LNCAP (cell line): ENCODE measurements at regions not wholly inside any gene's neighbourhood (a gene's known extent, or its start where the extent isn't known, plus 50 kb on each side); places are given as distances from the start of the nearest gene placed in this dataset.

Experiments
- CTCF ChIP-seq: fragments of 450-650 bp; IDR thresholded peaks from 2 replicates; pipeline ENCODE4 v1.5.1; 2017; ENCODE audit warnings: mild to moderate bottlenecking

GRCh38 chr10:3711918-3712317 is 73.1 kb downstream of the KLF6 start:
- no peak for TF ChIP-seq CTCF

- no peak for TF ChIP-seq CTCF
Measured at GRCh38 chr10:3710764-3711163, 74.2 kb downstream of the KLF6 start.

- no peak for TF ChIP-seq CTCF
Measured at GRCh38 chr10:3709456-3710060, 75.5 kb downstream of the KLF6 start.

GRCh38 chr10:3708852-3709251 is 76.2 kb downstream of the KLF6 start:
- TF ChIP-seq CTCF, result no peak

- no peak for TF ChIP-seq CTCF
Measured at GRCh38 chr10:3704565-3705325, 80.3 kb downstream of the KLF6 start.

GRCh38 chr10:3702569-3702968 is 82.4 kb downstream of the KLF6 start:
- no peak for TF ChIP-seq CTCF

GRCh38 chr10:3702056-3702546 is 82.9 kb downstream of the KLF6 start:
- no peak for TF ChIP-seq CTCF
